DMS79 (cell line): ENCODE measurements at regions not wholly inside any gene's neighbourhood (a gene's known extent, or its start where the extent isn't known, plus 50 kb on each side); places are given as distances from the start of the nearest gene placed in this dataset.

Source experiments
- DNase-seq: peaks from one replicate; lab custom pipeline; 2025; lab: John Stamatoyannopoulos, UW

DNA sequence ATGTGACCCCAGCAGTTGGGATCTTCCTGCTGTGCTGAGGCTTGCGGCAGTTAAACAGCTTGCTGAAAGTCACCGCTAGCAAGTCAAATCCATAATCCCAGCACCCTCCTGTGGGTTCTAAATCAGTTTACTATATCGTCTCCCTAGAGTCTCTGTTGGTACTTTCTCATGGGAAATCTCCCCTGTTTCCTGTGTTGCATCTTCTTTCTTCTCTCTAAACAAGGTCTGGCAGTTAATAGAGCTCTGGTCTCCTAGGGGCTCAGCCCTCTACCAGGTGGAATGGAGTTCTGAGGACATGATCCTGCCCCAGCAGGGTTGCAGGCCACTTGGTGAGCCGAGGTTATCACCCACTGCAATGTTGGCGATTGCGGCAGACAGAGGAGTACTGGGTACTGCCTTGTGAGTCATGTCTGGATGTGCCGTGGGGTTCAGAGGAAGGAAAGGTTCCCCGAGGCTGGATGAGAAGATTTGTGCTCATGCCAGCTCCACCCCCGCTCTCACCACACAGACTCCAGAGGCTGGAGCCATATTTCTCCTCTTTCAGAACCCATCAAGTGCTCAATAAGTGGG, 59.4 kb upstream of the SIX2 start:
- DNase-seq = no peak

DNA sequence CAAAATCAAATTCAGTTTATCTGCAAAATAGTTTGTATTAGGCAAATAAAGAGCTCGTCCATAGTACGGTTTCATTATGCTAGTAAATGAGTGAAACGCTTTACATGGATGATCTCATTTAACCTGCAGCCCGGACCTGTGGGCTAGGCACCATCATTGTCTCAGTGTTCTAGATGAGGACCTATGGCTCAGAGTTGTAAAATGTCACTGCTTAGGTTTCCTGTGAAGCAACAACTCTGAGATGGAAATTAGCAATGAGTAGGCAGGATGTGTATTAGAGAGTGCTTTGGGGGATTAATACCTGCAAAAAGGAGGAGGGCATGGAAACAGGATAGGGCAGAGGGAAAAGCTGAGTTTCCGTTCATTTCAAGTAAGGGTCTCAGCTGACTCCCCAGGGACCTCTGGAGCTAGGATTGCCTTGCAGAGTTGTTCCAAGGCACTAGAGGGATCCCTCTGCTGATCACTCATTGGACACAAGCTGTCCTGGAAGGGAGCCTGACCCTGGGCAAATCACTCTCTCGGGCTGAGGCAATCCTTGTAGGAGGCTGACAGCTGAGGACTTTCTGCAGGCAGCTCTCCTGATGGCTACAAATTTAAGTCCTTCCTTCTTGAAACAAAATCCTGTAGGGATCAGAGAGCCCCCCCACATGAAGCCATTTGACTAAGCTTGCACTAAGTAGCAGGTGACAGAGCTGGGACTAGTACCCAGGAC, 58.8 kb upstream of the SIX2 start:
- DNase-seq = no peak
